K562 (cell line): ENCODE measurements at regions not wholly inside any gene's neighbourhood (a gene's known extent, or its start where the extent isn't known, plus 50 kb on each side); places are given as distances from the start of the nearest gene placed in this dataset.

Experiments used
- ATAC-seq: fragments of 200-7000 bp; cut with Tn5 transposase; 3 replicates; pipeline ENCODE4 v1.9.1; 2020; ENCODE audit warnings: moderate library complexity
- BruUV-seq: library from RNA; stranded (reverse); fragments of 400-500 nt; replicated peaks from 2 replicates; lab custom pipeline; 2021; lab: Mats Ljungman, UMichigan
- CTCF ChIA-PET: fragments of 300-600 bp; formaldehyde crosslinking; extraction: SDS; loops from one replicate; lab custom pipeline; 2021; ENCODE audit warnings: low intra/inter-chr PET ratio; lab: Yijun Ruan, JAX
- POLR2A ChIA-PET: fragments of 300-600, 350-650 bp; sonication (Branson Sonifier 250); formaldehyde crosslinking; extraction: SDS; loops from one replicate; lab custom pipeline; 2021; ENCODE audit warnings: antibody characterized with exemption, inconsistent platforms; lab: Yijun Ruan, JAX
- DNase-seq, 4 experiments: peaks; one replicate each; pipeline versions ENCODE4 v3.0.0 to v3.0.0-alpha.2; 2011 to 2018; ENCODE audit warnings: low spot score in 3 of 4, mixed read lengths in 3 of 4; ENCODE audit errors: extremely low read depth in 1 of 4
- FAIRE-seq: peaks from 2 replicates; lab custom pipeline; 2011; peaks lifted over from hg19 to GRCh38; lab: Jason Lieb, UNC
- H2AFZ ChIP-seq: 2 replicates; pipeline ENCODE4 v1.6.0; 2011; ENCODE audit warnings: low read depth, low read length, control low read depth, inconsistent platforms
- H3K27ac ChIP-seq: fragments of 200-600 bp; 3 replicates; pipeline ENCODE4 v1.8.0; 2011; ENCODE audit warnings: low read depth, mild to moderate bottlenecking, control low read depth, inconsistent platforms, low read length, moderate library complexity, mixed read lengths; ENCODE audit errors: extremely low read depth
- H3K27me3 ChIP-seq, 2 experiments: fragments of 300-600 bp in 1 of 2; 2 replicates in 1 of 2; 3 replicates in 1 of 2; pipeline versions ENCODE4 v1.6.0 to v1.8.0; 2011; ENCODE audit warnings: inconsistent platforms in 2 of 2, low read length in 2 of 2, mild to moderate bottlenecking in 1 of 2, mixed read lengths in 1 of 2, moderate library complexity in 1 of 2; ENCODE audit not compliant: control insufficient read depth in 2 of 2, insufficient read depth in 2 of 2
- H3K36me3 ChIP-seq: fragments of 300-600 bp; 3 replicates; pipeline ENCODE4 v1.8.0; 2011; ENCODE audit warnings: mild to moderate bottlenecking, low read length, inconsistent platforms; ENCODE audit not compliant: control insufficient read depth, insufficient read depth
- H3K4me1 ChIP-seq, 2 experiments: fragments of 200-600 bp in 1 of 2; replicated peaks in 1 of 2; 2 replicates in 1 of 2; 3 replicates in 1 of 2; pipeline versions ENCODE4 v1.5.1 to v1.8.0; 2011; ENCODE audit warnings: inconsistent platforms in 2 of 2, low read length in 2 of 2, mild to moderate bottlenecking in 1 of 2, mixed read lengths in 1 of 2, moderate library complexity in 1 of 2; ENCODE audit not compliant: control insufficient read depth in 2 of 2, insufficient read depth in 2 of 2
- H3K4me2 ChIP-seq: 2 replicates; pipeline ENCODE4 v1.6.1; 2011; ENCODE audit warnings: low read length, control low read depth, inconsistent platforms, mixed read lengths; ENCODE audit not compliant: insufficient read depth
- H3K4me3 ChIP-seq: fragments of 200-600 bp; sonication (generic), shearing (Covaris generic); 2 replicates; pipeline ENCODE4 v1.5.1; 2016; ENCODE audit warnings: control low read depth, inconsistent platforms
- H3K79me2 ChIP-seq: fragments of 200-600 bp; 3 replicates; pipeline ENCODE4 v1.8.0; 2011; ENCODE audit warnings: low read length, inconsistent platforms; ENCODE audit not compliant: control insufficient read depth, insufficient read depth
- H3K9ac ChIP-seq, 2 experiments: 2 replicates each; pipeline versions ENCODE4 v1.6.0 to v1.6.1; 2011; ENCODE audit warnings: low read depth in 2 of 2, low read length in 2 of 2, control low read depth in 1 of 2, inconsistent platforms in 1 of 2, mild to moderate bottlenecking in 1 of 2, mixed read lengths in 1 of 2; ENCODE audit not compliant: insufficient read depth in 1 of 2
- H3K9me1 ChIP-seq: one replicate; pipeline ENCODE4 v1.6.0; 2011; ENCODE audit warnings: inconsistent platforms, mild to moderate bottlenecking, low read length, moderate library complexity; ENCODE audit not compliant: control insufficient read depth, insufficient read depth
- H3K9me3 ChIP-seq: replicated peaks from 2 replicates; pipeline ENCODE4 v1.5.1; 2011; ENCODE audit warnings: low read depth, low read length, inconsistent platforms; ENCODE audit not compliant: control insufficient read depth, insufficient read depth
- H4K20me1 ChIP-seq: replicated peaks from 2 replicates; pipeline ENCODE4 v1.6.1; 2011; ENCODE audit warnings: low read length, inconsistent platforms, mixed read lengths; ENCODE audit not compliant: control insufficient read depth, insufficient read depth
- BCOR ChIP-seq: fragments of 450-650 bp; IDR thresholded peaks from 2 replicates; pipeline ENCODE4 v1.6.1; 2016
- BMI1 ChIP-seq: fragments of 150-350 bp; IDR thresholded peaks from 2 replicates; pipeline ENCODE4 v1.6.1; 2014; ENCODE audit warnings: low read length
- FOXM1 ChIP-seq, 2 experiments: fragments of 450-650 bp in 1 of 2; sonication (generic) in 1 of 2; formaldehyde crosslinking in 1 of 2; IDR thresholded peaks; 2 replicates each; pipeline versions ENCODE4 v1.6.1 to v1.9.0; 2017 to 2022; ENCODE audit warnings: low read depth in 2 of 2, mild to moderate bottlenecking in 2 of 2, missing genetic modification reagents in 1 of 2, moderate library complexity in 1 of 2
- MAFF ChIP-seq: IDR thresholded peaks from 2 replicates; pipeline ENCODE4 v1.6.1; 2012; ENCODE audit warnings: low read length, improper control_type of control experiment
- MAFG ChIP-seq: fragments of 450-650 bp; conservative IDR thresholded peaks from 2 replicates; pipeline ENCODE4 v1.6.1; 2016; ENCODE audit warnings: missing genetic modification characterization, missing compliant biosample characterization
- MAFK ChIP-seq: IDR thresholded peaks from 2 replicates; pipeline ENCODE4 v1.6.1; 2011; ENCODE audit warnings: low read length, improper control_type of control experiment
- ZBTB1 ChIP-seq: sonication (generic); formaldehyde crosslinking; IDR thresholded peaks from 2 replicates; pipeline ENCODE4 v1.8.1; 2023; ENCODE audit warnings: missing genetic modification reagents, low read depth, mild to moderate bottlenecking, borderline replicate concordance
- ZNF197 ChIP-seq: fragments of 200-800 bp; sonication (Bioruptor generic); IDR thresholded peaks from 2 replicates; pipeline ENCODE4 v1.6.1; 2016; ENCODE audit warnings: low read depth, missing genetic modification characterization, missing compliant biosample characterization
- WGBS: fragments of 100-300 bp; shearing (Covaris generic); methylation state at CpG from one replicate; pipeline ENCODE4 v1.1.6; 2016; ENCODE audit warnings: low coverage, mixed read lengths; ENCODE audit not compliant: insufficient coverage; ENCODE audit errors: missing lambda C conversion rate; 5-methylcytosine and 5-hydroxymethylcytosine counted together
- in situ Hi-C: fragments of 300-500 bp; cut with MboI; formaldehyde crosslinking; loops from 4 replicates; pipeline ENCODE4 v1.15.0; 2018; ENCODE audit warnings: inconsistent platforms, mixed read lengths
- intact Hi-C: fragments of 100-400 bp; cut with micrococcal nuclease; formaldehyde crosslinking; loops from 2 replicates; pipeline ENCODE4 v1.14.2; 2022
- TF ChIP-seq, protein P1 (sequence below), 2 experiments: fragments of 150-350 bp in 1 of 2; IDR thresholded peaks; 2 replicates each; pipeline ENCODE4 v1.6.1; 2012 to 2016; ENCODE audit warnings: low read depth in 2 of 2, low read length in 2 of 2, mild to moderate bottlenecking in 1 of 2, moderate library complexity in 1 of 2
- TF ChIP-seq, protein P2 (sequence below): fragments of 250-450 bp; sonication (Bioruptor Pico); IDR thresholded peaks from 2 replicates; pipeline ENCODE4 v1.8.0; 2022; ENCODE audit warnings: inconsistent platforms, mild to moderate bottlenecking, moderate library complexity, borderline replicate concordance
- TF ChIP-seq, protein P3 (sequence below), 2 experiments: fragments of 200-800 bp in 1 of 2; sonication (Bioruptor generic) in 1 of 2; sonication (generic) in 1 of 2; formaldehyde crosslinking in 1 of 2; IDR thresholded peaks in 1 of 2; conservative IDR thresholded peaks in 1 of 2; 2 replicates each; pipeline versions ENCODE4 v1.5.0 to v1.6.1; 2016 to 2020; ENCODE audit warnings: missing compliant biosample characterization in 1 of 2, missing genetic modification characterization in 1 of 2, missing genetic modification reagents in 1 of 2
- TF ChIP-seq, protein P4 (sequence below): IDR thresholded peaks from 2 replicates; pipeline ENCODE4 v1.6.1; 2011; ENCODE audit not compliant: insufficient read length; ENCODE audit errors: extremely low read depth

- TF ChIP-seq, protein P1, sequence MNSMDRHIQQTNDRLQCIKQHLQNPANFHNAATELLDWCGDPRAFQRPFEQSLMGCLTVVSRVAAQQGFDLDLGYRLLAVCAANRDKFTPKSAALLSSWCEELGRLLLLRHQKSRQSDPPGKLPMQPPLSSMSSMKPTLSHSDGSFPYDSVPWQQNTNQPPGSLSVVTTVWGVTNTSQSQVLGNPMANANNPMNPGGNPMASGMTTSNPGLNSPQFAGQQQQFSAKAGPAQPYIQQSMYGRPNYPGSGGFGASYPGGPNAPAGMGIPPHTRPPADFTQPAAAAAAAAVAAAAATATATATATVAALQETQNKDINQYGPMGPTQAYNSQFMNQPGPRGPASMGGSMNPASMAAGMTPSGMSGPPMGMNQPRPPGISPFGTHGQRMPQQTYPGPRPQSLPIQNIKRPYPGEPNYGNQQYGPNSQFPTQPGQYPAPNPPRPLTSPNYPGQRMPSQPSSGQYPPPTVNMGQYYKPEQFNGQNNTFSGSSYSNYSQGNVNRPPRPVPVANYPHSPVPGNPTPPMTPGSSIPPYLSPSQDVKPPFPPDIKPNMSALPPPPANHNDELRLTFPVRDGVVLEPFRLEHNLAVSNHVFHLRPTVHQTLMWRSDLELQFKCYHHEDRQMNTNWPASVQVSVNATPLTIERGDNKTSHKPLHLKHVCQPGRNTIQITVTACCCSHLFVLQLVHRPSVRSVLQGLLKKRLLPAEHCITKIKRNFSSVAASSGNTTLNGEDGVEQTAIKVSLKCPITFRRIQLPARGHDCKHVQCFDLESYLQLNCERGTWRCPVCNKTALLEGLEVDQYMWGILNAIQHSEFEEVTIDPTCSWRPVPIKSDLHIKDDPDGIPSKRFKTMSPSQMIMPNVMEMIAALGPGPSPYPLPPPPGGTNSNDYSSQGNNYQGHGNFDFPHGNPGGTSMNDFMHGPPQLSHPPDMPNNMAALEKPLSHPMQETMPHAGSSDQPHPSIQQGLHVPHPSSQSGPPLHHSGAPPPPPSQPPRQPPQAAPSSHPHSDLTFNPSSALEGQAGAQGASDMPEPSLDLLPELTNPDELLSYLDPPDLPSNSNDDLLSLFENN (IDR thresholded peaks at IDR 0.05; ENCODE audit: low read depth in 2 of 2, low read length in 2 of 2), result no peak
Observed at GRCh38 chr4:64518600-64518999, 109.3 kb upstream of the TECRL start (continued).

DNA sequence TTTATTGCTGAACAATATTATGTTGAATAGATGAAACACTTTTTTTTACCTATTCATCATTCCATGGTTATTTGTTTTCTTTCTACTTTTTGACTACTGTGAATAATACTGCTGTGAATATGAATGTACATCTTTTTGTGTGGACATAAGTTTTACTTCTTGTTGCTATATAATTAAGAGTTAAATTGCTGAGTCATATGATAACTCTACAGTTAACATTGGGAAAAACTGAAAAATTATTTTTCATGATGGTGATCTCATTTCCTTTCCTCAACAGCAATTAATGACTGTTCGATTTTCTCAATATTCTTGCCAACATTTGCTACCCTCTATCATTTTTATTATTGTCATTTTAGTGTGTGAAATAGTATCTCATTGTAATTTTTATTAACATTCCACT lies 106.9 kb upstream of the TECRL start:
- Histone ChIP-seq H3K27ac (no peak overlapping the region), H3K4me1 (no peaks in the 10 kb centered on the region), H3K4me2 (no peak overlapping the region), H3K9me3 (no peaks in the 10 kb centered on the region), H3K4me3 (no peak overlapping the region), H3K9ac (no peak overlapping the region), H2AFZ (no peak overlapping the region), H4K20me1 (no peaks in the 10 kb centered on the region), H3K9me1 (no peaks in the 10 kb centered on the region), H3K79me2 (no peaks in the 10 kb centered on the region), H3K36me3 (no peaks in the 10 kb centered on the region), H3K27me3 (no peaks in the 10 kb centered on the region)
- ATAC-seq, result no peak
- BruUV-seq, result no TSS peak
- FAIRE-seq, result no peak
- no peak for DNase-seq
- ChIA-PET POLR2A (no interaction called here), CTCF (no interaction called here)
- WGBS, result 0% methylated on average over 1 of the region's 1 CpG
- intact Hi-C loops (no loop called here), in situ Hi-C loops (no loop called here)
- no peak for TF ChIP-seq BMI1
- TF ChIP-seq, protein P2, sequence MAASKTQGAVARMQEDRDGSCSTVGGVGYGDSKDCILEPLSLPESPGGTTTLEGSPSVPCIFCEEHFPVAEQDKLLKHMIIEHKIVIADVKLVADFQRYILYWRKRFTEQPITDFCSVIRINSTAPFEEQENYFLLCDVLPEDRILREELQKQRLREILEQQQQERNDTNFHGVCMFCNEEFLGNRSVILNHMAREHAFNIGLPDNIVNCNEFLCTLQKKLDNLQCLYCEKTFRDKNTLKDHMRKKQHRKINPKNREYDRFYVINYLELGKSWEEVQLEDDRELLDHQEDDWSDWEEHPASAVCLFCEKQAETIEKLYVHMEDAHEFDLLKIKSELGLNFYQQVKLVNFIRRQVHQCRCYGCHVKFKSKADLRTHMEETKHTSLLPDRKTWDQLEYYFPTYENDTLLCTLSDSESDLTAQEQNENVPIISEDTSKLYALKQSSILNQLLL (CRISPR knock-in tag), result no peak
- TF ChIP-seq MAFK, result peak; percentile 12; the same call in 1 of the 2 replicates
- TF ChIP-seq, protein P3, sequence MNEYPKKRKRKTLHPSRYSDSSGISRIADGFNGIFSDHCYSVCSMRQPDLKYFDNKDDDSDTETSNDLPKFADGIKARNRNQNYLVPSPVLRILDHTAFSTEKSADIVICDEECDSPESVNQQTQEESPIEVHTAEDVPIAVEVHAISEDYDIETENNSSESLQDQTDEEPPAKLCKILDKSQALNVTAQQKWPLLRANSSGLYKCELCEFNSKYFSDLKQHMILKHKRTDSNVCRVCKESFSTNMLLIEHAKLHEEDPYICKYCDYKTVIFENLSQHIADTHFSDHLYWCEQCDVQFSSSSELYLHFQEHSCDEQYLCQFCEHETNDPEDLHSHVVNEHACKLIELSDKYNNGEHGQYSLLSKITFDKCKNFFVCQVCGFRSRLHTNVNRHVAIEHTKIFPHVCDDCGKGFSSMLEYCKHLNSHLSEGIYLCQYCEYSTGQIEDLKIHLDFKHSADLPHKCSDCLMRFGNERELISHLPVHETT (CRISPR knock-in tag; conservative IDR thresholded peaks at IDR 0.05 in 1 of 2, IDR thresholded peaks at IDR 0.05 in 1 of 2), result no peak
- no peak for TF ChIP-seq ZNF197 (CRISPR knock-in tag)
- TF ChIP-seq, protein P4, sequence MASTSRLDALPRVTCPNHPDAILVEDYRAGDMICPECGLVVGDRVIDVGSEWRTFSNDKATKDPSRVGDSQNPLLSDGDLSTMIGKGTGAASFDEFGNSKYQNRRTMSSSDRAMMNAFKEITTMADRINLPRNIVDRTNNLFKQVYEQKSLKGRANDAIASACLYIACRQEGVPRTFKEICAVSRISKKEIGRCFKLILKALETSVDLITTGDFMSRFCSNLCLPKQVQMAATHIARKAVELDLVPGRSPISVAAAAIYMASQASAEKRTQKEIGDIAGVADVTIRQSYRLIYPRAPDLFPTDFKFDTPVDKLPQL, result no peak
- TF ChIP-seq ZBTB1 (CRISPR knock-in tag), result no peak
- TF ChIP-seq FOXM1 (IDR thresholded peaks at IDR 0.05; ENCODE audit: low read depth), result no peak
- TF ChIP-seq FOXM1 (CRISPR knock-in tag; IDR thresholded peaks at IDR 0.05; ENCODE audit: low read depth), result no peak
- no peak for TF ChIP-seq BCOR
- TF ChIP-seq MAFG (tag), result peak; percentile 71
- TF ChIP-seq MAFF, result 0 out of 2 replicates have a peak, but pooled peaks have one; percentile 26
